Renal cortex interstitium (tissue), 11 donors: ENCODE measurements at regions not wholly inside any gene's neighbourhood (a gene's known extent, or its start where the extent isn't known, plus 50 kb on each side); places are given as distances from the start of the nearest gene placed in this dataset.
"Not testable (repeated sequence)": the region's sequence is repeated elsewhere in the genome, so short reads cannot be mapped to it uniquely, and the experiment has no call there.

ENCODE experiments used
- DNase-seq, 11 donors: peaks; one replicate each; pipeline ENCODE4 v3.0.0-alpha.2; 2013; ENCODE audit warnings: low read depth in 9 of 11, low spot score in 4 of 11; ENCODE audit errors: extremely low read depth in 1 of 11

- not testable (repeated sequence) for DNase-seq
Measured at GRCh38 chr16:34096911-34097310, 637.5 kb downstream of the TP53TG3F start.

GRCh38 chr16:34097326-34097725 lies 637.9 kb downstream of the TP53TG3F start:
- DNase-seq, result not testable (repeated sequence)

DNA sequence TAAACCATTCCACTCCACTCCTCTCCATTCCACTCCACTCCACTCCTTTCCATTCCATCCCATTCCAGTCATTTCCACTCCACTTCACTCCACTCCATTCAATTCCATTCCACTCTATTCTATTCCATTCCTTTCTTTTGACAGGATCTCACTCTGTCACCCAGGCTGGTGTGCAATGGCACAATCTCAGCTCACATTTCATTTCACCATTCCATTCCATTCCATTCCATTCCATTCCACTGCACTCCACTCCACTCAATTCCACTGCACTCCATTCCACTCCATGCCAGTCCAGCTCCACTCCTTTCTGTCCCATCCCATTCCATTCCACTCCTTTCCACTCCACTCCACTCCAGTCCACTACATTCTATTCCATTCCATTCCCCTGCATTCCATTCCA lies 638.6 kb downstream of the TP53TG3F start:
- DNase-seq, result not testable (repeated sequence)

- DNase-seq, result not testable (repeated sequence)
Measured at GRCh38 chr16:34099028-34099427, 639.6 kb downstream of the TP53TG3F start.
